HG02970 (cell line): ENCODE measurements at regions not wholly inside any gene's neighbourhood (a gene's known extent, or its start where the extent isn't known, plus 50 kb on each side); places are given as distances from the start of the nearest gene placed in this dataset.
"Not testable (repeated sequence)": the region's sequence is repeated elsewhere in the genome, so short reads cannot be mapped to it uniquely, and the experiment has no call there.

Experiments used
- ATAC-seq: cut with Tn5 transposase; IDR thresholded peaks from one replicate; pipeline ENCODE4 v1.9.1; 2021; ENCODE audit warnings: mild to moderate bottlenecking, moderate library complexity, moderate number of reproducible peaks; ENCODE audit not compliant: unreplicated experiment, low FRiP score

DNA sequence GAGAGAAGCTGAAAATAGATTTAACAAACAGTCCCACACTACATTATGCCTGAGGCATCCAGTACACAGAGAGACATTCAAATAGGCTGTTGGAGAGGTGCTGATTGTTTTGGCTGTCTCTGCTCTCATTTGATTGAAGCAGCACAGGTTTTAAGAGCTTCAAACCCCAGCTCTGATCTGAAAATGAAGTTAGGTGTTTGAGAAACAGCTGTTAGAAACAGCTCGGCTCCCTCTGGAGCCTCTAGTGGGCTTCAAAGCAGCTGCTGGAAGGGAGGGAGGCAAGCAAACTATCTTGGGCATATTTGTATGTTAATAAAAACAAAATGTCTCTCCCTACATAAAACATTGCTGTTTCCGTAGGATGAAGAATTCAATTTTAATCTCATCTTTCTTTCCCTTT lies 607.3 kb upstream of the GOT2 start:
- ATAC-seq: no peak

GRCh38 chr16:59339871-59340270 lies 605.8 kb upstream of the GOT2 start:
- no peak for ATAC-seq

- no peak for ATAC-seq
Observed at GRCh38 chr16:59336136-59336695, 602.1 kb upstream of the GOT2 start.

- not testable (repeated sequence) for ATAC-seq
Observed at GRCh38 chr16:59331708-59332107, 597.6 kb upstream of the GOT2 start.

- no peak for ATAC-seq
Observed at GRCh38 chr16:59330019-59330670, 596.0 kb upstream of the GOT2 start.

DNA sequence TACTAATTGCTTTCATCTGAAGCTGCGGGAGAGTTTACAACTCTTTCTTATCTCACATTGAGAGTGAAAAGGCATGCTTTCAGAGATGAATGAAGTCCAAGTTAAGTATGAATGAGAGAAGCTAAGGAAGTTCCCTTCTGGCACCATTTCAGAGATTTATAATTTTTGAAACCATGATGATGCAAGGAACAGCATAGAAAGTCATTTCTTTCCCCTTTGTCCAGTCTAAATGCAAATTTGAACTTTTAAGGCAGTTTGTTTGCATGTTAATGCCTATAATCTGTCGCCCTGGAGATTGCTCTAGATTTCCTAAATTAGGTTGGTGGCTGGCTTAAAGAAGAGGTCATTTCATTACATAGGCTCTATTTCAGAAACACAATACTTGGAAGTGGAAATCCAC lies 594.8 kb upstream of the GOT2 start:
- ATAC-seq: no peak

GRCh38 chr16:59327894-59328293 lies 593.8 kb upstream of the GOT2 start:
- ATAC-seq: no peak

GRCh38 chr16:59326955-59327354 lies 592.8 kb upstream of the GOT2 start:
- ATAC-seq: no peak

GRCh38 chr16:59324462-59324861 lies 590.3 kb upstream of the GOT2 start:
- ATAC-seq: no peak

DNA sequence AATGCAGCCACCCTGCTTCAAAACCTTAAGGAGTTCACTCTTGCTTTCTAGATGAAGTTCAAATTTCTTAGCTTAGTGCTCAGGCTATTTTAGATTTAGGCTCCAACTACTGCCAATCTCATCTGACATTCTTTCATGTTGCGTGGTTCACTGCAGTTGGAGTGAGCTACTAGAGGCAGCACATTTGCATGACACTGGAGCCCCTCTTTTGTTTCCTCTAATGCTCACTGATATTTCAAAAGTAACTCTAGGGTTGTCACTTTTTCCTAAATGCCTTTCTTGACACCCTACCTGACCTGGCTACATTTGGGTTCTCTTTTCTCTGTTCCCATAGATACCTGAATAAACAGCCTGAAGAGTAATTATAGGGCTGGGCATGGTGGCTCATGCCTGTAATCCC lies 586.5 kb upstream of the GOT2 start:
- ATAC-seq: no peak

- ATAC-seq: no peak
Observed at GRCh38 chr16:59319871-59320270, 585.8 kb upstream of the GOT2 start.

- no peak for ATAC-seq
Observed at GRCh38 chr16:59305850-59306249, 571.7 kb upstream of the GOT2 start.

DNA sequence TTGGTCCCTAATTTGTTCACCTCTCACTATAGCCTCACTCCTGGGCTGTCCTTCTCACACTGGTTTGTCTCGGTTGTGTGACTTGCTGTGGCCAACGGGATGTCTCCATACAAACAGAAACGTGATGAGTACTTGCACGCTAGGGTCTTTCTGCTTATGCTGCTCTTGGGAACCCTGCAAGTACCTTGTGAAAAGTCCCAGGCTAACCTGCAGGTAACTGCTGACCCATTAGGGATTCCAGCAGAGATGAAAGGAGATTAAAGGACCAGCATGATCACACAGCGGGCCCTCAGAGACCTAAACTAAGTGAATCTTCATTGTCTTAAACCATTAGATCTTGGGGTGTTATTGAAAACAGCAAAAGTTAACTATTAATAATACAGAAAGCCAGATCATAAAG lies 562.8 kb upstream of the GOT2 start:
- no peak for ATAC-seq

GRCh38 chr16:59295993-59296736 lies 562.0 kb upstream of the GOT2 start:
- no peak for ATAC-seq

DNA sequence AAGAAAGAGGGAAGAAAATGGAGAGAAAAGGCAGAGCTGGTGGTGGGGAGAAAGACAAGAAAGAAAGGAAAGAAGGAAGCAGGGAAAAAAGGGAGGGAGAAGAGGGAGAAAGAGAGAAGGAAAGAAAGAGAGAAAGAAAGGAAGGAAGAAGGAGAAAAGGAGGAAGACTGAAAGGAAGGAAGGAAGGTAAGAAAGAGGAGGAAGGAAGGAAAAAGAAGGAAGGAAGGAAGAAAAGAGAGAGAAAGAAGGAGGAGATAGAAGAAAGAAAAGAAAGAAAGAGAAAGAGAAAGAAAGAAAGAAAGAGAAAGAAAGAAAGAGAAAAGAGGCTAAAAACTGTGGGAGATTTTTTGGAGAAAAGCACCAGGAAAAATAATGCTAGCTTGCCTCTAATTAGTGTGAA lies 561.4 kb upstream of the GOT2 start:
- no peak for ATAC-seq

DNA sequence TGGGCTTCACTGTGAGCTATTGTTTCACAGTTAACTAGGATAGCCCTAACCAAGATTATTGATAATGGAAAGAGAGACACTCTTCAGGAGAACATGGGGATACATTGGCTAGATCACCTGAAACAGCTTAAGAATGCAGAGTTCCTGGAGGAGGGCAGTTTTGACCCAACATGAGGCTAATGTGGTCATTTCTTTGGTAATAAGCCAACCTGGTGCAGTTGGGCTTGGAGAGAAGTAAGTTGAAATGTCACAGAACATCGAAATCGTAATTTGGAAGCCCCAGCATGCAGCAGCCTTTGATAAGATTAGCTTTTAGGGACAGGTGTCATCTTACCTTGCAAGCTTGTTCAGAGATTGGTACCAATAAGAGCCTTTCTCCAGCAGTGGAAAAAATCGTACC lies 556.6 kb upstream of the GOT2 start:
- no peak for ATAC-seq

DNA sequence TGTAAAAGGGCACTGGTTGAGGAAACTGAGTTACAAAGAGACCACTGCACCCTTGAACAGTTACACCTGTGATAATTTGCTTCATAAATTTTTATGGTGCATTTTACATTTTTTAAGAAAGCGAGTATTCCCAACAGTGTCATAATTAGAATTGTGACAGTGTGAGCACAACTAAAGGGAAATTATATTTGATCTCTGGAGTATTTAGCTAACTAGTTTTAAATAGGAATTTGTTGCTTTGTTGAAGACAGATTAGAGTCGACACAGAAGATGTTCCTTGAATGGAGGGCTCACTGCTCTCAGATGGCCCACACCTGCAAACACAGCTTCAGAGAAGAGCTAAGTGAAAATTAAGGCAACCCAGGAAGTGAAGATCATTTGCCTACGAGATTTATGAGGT lies 555.0 kb upstream of the GOT2 start:
- no peak for ATAC-seq

DNA sequence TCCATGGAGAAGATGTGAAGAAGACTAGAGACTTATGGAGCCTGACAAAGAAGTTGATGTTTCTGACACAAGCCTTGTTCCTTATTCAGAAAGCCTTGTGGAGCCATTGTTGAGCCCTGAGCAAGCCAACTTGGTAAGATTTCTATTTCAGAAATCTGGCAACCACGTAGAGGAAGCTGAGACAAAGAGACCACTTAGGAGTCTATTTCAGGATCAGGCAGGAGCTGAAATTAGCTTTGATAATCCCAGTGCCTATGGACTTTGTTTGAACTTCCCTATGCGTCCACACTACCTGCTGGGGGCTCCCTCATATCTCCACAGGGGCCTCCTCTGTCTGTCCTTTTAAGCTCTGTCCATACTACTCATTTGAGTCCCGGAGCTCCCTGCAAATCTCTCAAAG lies 540.0 kb upstream of the GOT2 start:
- no peak for ATAC-seq

DNA sequence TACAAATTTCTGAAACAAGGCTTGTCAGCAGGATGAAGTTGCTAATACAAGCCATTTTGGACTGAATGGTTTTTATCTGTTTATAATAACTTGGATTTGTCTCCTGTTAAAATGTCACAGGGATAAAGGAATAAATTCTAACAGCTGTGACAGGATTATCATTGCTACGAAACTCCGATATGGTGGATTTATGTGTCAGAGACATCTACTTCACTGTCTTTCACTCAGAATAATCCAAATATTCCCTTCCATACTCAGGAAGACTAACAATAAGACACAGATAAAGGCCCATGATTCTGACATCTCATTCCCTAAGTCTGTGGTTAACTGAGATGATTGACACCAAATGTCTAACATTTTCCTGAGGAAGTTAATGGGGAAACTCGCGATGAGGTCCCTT lies 529.8 kb upstream of the GOT2 start:
- ATAC-seq: no peak

DNA sequence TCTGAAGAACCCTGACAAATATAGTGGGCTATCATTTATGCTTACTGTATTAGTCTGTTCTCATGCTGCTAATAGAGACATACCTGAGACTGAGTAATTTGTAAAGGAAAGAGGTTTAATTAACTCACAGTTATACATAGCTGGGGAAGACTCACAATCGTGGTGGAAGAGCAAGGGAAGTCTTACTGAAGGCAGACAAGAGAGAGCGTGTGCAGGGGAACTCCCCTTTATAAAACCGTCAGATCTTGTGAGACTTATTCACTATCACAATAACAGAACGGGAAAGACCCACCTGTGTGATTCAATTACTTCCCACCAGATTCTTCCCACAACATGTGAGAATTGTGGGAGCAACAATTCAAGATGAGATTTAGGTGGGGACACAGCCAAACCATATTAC lies 526.8 kb upstream of the GOT2 start:
- ATAC-seq: no peak

GRCh38 chr16:59259950-59260319 lies 525.8 kb upstream of the GOT2 start:
- ATAC-seq: no peak
